Endodermal cell (in vitro differentiated cells): ENCODE measurements at regions not wholly inside any gene's neighbourhood (a gene's known extent, or its start where the extent isn't known, plus 50 kb on each side); places are given as distances from the start of the nearest gene placed in this dataset.

Source experiments
- DNase-seq: peaks from one replicate; pipeline ENCODE4 v3.0.0-alpha.2; 2017
- H3K27ac ChIP-seq: 2 replicates; pipeline ENCODE4 v1.5.1; 2013; ENCODE audit warnings: mild to moderate bottlenecking, low read depth, low read length, moderate library complexity
- H3K27me3 ChIP-seq: 2 replicates; pipeline ENCODE4 v1.6.1; 2013; ENCODE audit warnings: mild to moderate bottlenecking, low read length, moderate library complexity; ENCODE audit not compliant: insufficient read depth, control insufficient read depth, poor library complexity, severe bottlenecking
- H3K36me3 ChIP-seq: 2 replicates; pipeline ENCODE4 v1.7.0; 2013; ENCODE audit warnings: mild to moderate bottlenecking, low read length, moderate library complexity; ENCODE audit not compliant: control insufficient read depth, insufficient read depth
- H3K4me1 ChIP-seq: one replicate; pipeline ENCODE4 v1.7.0; 2013; ENCODE audit warnings: low read length; ENCODE audit not compliant: control insufficient read depth, insufficient read depth
- H3K4me3 ChIP-seq: 2 replicates; pipeline ENCODE4 v1.5.1; 2013; ENCODE audit warnings: mild to moderate bottlenecking, low read length, moderate library complexity
- H3K9ac ChIP-seq: 2 replicates; pipeline ENCODE4 v1.6.1; 2013; ENCODE audit warnings: mild to moderate bottlenecking, low read length, moderate library complexity; ENCODE audit not compliant: poor library complexity, severe bottlenecking; ENCODE audit errors: extremely low read depth
- H3K9me3 ChIP-seq: 2 replicates; pipeline ENCODE4 v1.6.1; 2013; ENCODE audit warnings: mild to moderate bottlenecking, low read length, moderate library complexity; ENCODE audit not compliant: control insufficient read depth
- H3K27ac Mint-ChIP-seq: 2 replicates; pipeline ENCODE4 v1.8.0; 2020; ENCODE audit warnings: mixed read lengths
- H3K27me3 Mint-ChIP-seq: 2 replicates; pipeline ENCODE4 v1.8.0; 2021; ENCODE audit warnings: mild to moderate bottlenecking, mixed read lengths; ENCODE audit not compliant: insufficient read depth
- H3K36me3 Mint-ChIP-seq: 2 replicates; pipeline ENCODE4 v1.8.0; 2020; ENCODE audit warnings: low read depth, mixed read lengths
- H3K4me1 Mint-ChIP-seq: 2 replicates; pipeline ENCODE4 v1.8.0; 2020; ENCODE audit warnings: mixed read lengths
- H3K4me3 Mint-ChIP-seq: 2 replicates; pipeline ENCODE4 v1.8.0; 2020; ENCODE audit warnings: mild to moderate bottlenecking, moderate library complexity, mixed read lengths
- H3K9me3 Mint-ChIP-seq: 2 replicates; pipeline ENCODE4 v1.8.0; 2020; ENCODE audit warnings: mild to moderate bottlenecking, mixed read lengths
- WGBS, 2 experiments: methylation state at CpG; one replicate each; pipeline versions ENCODE4 v1.1.5 to v1.1.7; 2013; ENCODE audit warnings: missing lambda C conversion rate in 2 of 2, mixed read lengths in 1 of 2; ENCODE audit not compliant: insufficient coverage in 1 of 2, insufficient read length in 1 of 2; 5-methylcytosine and 5-hydroxymethylcytosine counted together
- TF ChIP-seq, protein P1 (sequence below): fragments of 200-600 bp; sonication (generic); conservative IDR thresholded peaks from 2 replicates; pipeline ENCODE4 v1.5.0; 2021; ENCODE audit warnings: antibody characterized with exemption, mild to moderate bottlenecking

DNA sequence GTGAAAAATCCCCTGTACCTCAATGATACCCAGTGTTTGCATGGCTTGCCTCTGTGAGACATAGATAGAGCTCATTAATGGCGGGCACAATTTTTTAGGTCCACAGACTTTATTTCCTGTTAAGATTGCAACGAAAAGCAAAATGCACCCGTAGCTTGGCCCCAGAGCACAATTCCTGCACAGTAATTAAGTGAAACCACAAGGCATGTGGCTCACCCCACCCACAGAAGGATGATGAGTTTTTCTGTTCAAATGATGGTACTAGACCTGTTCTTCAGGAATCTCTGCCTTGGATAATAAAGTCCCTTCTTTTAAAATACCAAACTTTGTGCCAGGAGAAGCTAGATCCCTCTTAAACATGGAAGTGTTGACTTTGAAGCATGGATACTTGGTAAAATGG is 738.1 kb downstream of the QKI start:
- H3K4me1 Mint-ChIP-seq, result peaks cover 18% of the 10 kb centered on the region
- H3K9me3 ChIP-seq, result no peaks in the 10 kb centered on the region
- no peak overlapping the region for H3K27ac ChIP-seq
- H3K27me3 Mint-ChIP-seq, result no peaks in the 10 kb centered on the region
- 93 to 100% methylated on average over 3 of the region's 3 CpGs for WGBS, 2 experiments
- H3K9ac ChIP-seq, result no peak overlapping the region
- H3K9me3 Mint-ChIP-seq, result no peaks in the 10 kb centered on the region
- no peaks in the 10 kb centered on the region for H3K27me3 ChIP-seq
- no peaks in the 10 kb centered on the region for H3K36me3 Mint-ChIP-seq
- no peak overlapping the region for H3K4me3 ChIP-seq
- H3K4me3 Mint-ChIP-seq, result no peak overlapping the region
- no peaks in the 10 kb centered on the region for H3K36me3 ChIP-seq
- H3K27ac Mint-ChIP-seq, result no peak overlapping the region
- TF ChIP-seq, protein P1, sequence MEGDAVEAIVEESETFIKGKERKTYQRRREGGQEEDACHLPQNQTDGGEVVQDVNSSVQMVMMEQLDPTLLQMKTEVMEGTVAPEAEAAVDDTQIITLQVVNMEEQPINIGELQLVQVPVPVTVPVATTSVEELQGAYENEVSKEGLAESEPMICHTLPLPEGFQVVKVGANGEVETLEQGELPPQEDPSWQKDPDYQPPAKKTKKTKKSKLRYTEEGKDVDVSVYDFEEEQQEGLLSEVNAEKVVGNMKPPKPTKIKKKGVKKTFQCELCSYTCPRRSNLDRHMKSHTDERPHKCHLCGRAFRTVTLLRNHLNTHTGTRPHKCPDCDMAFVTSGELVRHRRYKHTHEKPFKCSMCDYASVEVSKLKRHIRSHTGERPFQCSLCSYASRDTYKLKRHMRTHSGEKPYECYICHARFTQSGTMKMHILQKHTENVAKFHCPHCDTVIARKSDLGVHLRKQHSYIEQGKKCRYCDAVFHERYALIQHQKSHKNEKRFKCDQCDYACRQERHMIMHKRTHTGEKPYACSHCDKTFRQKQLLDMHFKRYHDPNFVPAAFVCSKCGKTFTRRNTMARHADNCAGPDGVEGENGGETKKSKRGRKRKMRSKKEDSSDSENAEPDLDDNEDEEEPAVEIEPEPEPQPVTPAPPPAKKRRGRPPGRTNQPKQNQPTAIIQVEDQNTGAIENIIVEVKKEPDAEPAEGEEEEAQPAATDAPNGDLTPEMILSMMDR, result no peak
- H3K4me1 ChIP-seq, result peaks cover 4% of the 10 kb centered on the region
- DNase-seq, result no peak

- H3K4me3 Mint-ChIP-seq, result no peak overlapping the region
- H3K36me3 Mint-ChIP-seq, result no peaks in the 10 kb centered on the region
- H3K9me3 ChIP-seq, result no peaks in the 10 kb centered on the region
- H3K4me1 ChIP-seq, result peaks cover 4% of the 10 kb centered on the region
- H3K9ac ChIP-seq, result no peak overlapping the region
- no peaks in the 10 kb centered on the region for H3K27me3 ChIP-seq
- TF ChIP-seq, protein P1, result no peak
- no peaks in the 10 kb centered on the region for H3K9me3 Mint-ChIP-seq
- H3K27ac Mint-ChIP-seq, result peak overlapping the region; percentile 73
- H3K27ac ChIP-seq, result peak overlapping the region; percentile 66
- H3K4me1 Mint-ChIP-seq, result peaks cover 18% of the 10 kb centered on the region
- DNase-seq, result no peak
- WGBS, 2 experiments, result 88 to 97% methylated on average over 11 to 19 of the region's 19 CpGs
- peak overlapping the region; percentile 8 for H3K4me3 ChIP-seq
- no peaks in the 10 kb centered on the region for H3K27me3 Mint-ChIP-seq
- H3K36me3 ChIP-seq, result no peaks in the 10 kb centered on the region
Observed at GRCh38 chr6:164151161-164152120, 736.9 kb downstream of the QKI start.

- 93% methylated on average over 5 to 8 of the region's 8 CpGs for WGBS, 2 experiments
- H3K27me3 ChIP-seq, result no peaks in the 10 kb centered on the region
- no peak overlapping the region for H3K4me3 ChIP-seq
- H3K4me3 Mint-ChIP-seq, result no peak overlapping the region
- TF ChIP-seq, protein P1, result no peak
- no peaks in the 10 kb centered on the region for H3K9me3 Mint-ChIP-seq
- no peak for DNase-seq
- no peak overlapping the region for H3K9ac ChIP-seq
- H3K27me3 Mint-ChIP-seq, result no peaks in the 10 kb centered on the region
- H3K36me3 ChIP-seq, result no peaks in the 10 kb centered on the region
- H3K9me3 ChIP-seq, result no peaks in the 10 kb centered on the region
- peaks cover 18% of the 10 kb centered on the region for H3K4me1 Mint-ChIP-seq
- H3K27ac ChIP-seq, result no peak overlapping the region
- peaks cover 4% of the 10 kb centered on the region for H3K4me1 ChIP-seq
- H3K27ac Mint-ChIP-seq, result no peak overlapping the region
- no peaks in the 10 kb centered on the region for H3K36me3 Mint-ChIP-seq
Observed at GRCh38 chr6:164150232-164150631, 735.7 kb downstream of the QKI start.
